ENCODE measurements at regions not wholly inside any gene's neighbourhood (a gene's known extent, or its start where the extent isn't known, plus 50 kb on each side); places are given as distances from the start of the nearest gene placed in this dataset.

GRCh38 chr3:84891851-84892250 is 66.9 kb upstream of the CADM2 start:
- TF ChIP-seq ZFX (IDR thresholded peaks at IDR 0.05; ENCODE audit: borderline replicate concordance) (no peak), CTCF (IDR thresholded peaks at IDR 0.05) (no peak)

Data from 22Rv1 (cell line).